ENCODE measurements at regions not wholly inside any gene's neighbourhood (a gene's known extent, or its start where the extent isn't known, plus 50 kb on each side); places are given as distances from the start of the nearest gene placed in this dataset.

- POLR2A ChIA-PET (ENCODE audit: low non-redundant PET): no interaction called here
- CTCF ChIA-PET: no interaction called here
Observed at GRCh38 chr3:148528024-148528423, 169.7 kb upstream of the AGTR1 start.

GRCh38 chr3:148531836-148532235 lies 165.9 kb upstream of the AGTR1 start:
- TF ChIP-seq CTCF (conservative IDR thresholded peaks at IDR 0.05; ENCODE audit: low read depth): no peak
- H3K27ac ChIP-seq: no peak overlapping the region
- DNase-seq (ENCODE audit: low spot score): no peak
- POLR2A ChIA-PET (ENCODE audit: low non-redundant PET): no interaction called here
- CTCF ChIA-PET: no interaction called here

More at GRCh38 chr3:148528024-148528423, 169.7 kb upstream of the AGTR1 start:
- H3K27ac ChIP-seq: no peak overlapping the region
- no peak for DNase-seq (ENCODE audit: low spot score)
- TF ChIP-seq CTCF (conservative IDR thresholded peaks at IDR 0.05; ENCODE audit: low read depth): no peak

DNA sequence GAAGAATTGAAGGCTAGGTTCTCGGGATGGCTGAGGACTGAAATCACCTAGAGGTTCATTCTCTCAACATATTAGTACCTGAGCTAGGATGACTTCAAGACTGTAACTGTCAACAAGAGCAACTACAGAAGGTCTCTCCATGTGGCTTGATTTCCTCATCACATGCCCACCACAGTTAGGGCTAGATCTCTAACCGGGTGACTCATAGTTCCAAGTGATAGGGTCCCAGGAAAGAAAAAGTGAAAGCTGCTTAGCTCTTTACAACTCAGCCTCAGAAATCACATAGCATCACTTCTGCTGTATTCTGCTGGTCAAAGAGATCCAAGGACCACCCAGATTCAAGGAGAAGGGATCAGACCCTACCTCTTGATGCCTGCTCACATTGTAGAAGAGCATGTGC lies 165.4 kb upstream of the AGTR1 start:
- no peak for TF ChIP-seq CTCF (conservative IDR thresholded peaks at IDR 0.05; ENCODE audit: low read depth)
- POLR2A ChIA-PET (ENCODE audit: low non-redundant PET): no interaction called here
- CTCF ChIA-PET: no interaction called here
- H3K27ac ChIP-seq: no peak overlapping the region
- no peak for DNase-seq (ENCODE audit: low spot score)

DNA sequence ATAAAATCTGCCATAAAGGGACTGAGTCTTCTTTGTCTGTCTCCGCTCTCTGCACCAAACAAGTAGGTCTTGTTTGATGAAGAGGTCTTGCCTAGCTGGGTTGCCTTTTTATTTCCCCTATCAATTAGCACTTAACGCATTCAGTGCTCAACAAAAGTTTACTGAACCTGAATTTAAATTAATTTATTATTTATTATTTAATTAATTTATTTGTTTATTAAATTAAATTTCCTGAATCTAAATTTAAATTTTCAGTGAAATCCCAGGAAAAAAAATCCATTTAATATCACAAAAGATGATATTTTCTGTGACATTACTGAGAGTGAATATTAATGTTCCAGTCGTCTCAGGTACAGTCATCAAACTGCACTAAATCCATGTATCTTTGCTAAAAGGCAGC lies 164.9 kb upstream of the AGTR1 start:
- no peak overlapping the region for H3K27ac ChIP-seq
- no peak for DNase-seq (ENCODE audit: low spot score)
- POLR2A ChIA-PET (ENCODE audit: low non-redundant PET): no interaction called here
- TF ChIP-seq CTCF (conservative IDR thresholded peaks at IDR 0.05; ENCODE audit: low read depth): no peak
- CTCF ChIA-PET: no interaction called here

DNA sequence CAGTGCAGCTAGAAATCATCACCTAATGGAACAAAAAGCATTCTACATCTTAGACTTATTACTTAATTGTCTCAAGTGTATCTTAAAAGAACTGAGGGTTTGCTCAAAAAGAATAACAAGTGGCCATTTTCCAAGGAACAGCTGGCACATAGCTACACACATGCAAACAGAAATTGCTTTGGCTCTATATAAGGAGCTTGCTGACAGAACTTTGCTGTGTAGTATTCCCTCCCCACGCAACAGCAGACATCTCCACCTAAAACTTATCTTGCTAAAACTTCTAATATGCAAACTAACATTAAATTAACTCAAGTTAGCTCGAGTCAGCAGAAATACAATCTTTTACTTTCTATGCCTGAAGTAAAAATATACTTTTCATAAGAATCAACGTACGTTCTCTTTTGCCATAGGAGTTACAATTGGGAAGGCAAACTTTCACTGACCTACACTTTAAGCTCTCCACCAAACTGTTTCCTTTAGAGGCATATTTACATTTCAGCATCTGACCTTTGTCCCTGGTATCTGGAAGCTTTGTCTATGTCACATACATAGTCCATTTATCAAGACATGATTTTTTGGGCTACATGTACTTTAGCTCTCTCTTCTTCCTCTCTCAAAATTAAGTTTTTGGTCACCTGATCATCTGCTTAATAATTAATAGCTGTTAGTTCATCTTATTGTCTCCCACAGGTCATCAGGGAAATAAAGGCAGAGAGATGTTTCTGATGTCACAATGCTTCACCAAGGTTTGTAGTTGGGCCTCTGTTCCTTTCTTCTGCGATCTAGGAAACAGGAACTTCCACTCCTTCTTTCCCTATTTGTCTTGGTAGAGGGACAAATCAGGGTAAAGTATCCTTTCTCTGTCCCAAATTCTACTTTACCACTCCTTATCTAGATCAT lies 163.4 kb upstream of the AGTR1 start:
- ChIA-PET CTCF (no interaction called here), POLR2A (ENCODE audit: low non-redundant PET) (no interaction called here)
- no peak for DNase-seq (ENCODE audit: low spot score)
- no peak for TF ChIP-seq CTCF (conservative IDR thresholded peaks at IDR 0.05; ENCODE audit: low read depth)
- H3K27ac ChIP-seq: no peak overlapping the region

GRCh38 chr3:148535001-148535400 lies 162.7 kb upstream of the AGTR1 start:
- no peak for TF ChIP-seq CTCF (conservative IDR thresholded peaks at IDR 0.05; ENCODE audit: low read depth)
- H3K27ac ChIP-seq: no peak overlapping the region
- ChIA-PET CTCF (no interaction called here), POLR2A (ENCODE audit: low non-redundant PET) (no interaction called here)
- no peak for DNase-seq (ENCODE audit: low spot score)

Measured in RWPE1 (cell line).